NCI-H345 (cell line): ENCODE measurements at regions not wholly inside any gene's neighbourhood (a gene's known extent, or its start where the extent isn't known, plus 50 kb on each side); places are given as distances from the start of the nearest gene placed in this dataset.
A peak's percentile ranks its signal among the peaks of the same experiment; 100 is the strongest.

ENCODE experiments used
- DNase-seq: peaks from one replicate; lab custom pipeline; 2025; lab: John Stamatoyannopoulos, UW

DNA sequence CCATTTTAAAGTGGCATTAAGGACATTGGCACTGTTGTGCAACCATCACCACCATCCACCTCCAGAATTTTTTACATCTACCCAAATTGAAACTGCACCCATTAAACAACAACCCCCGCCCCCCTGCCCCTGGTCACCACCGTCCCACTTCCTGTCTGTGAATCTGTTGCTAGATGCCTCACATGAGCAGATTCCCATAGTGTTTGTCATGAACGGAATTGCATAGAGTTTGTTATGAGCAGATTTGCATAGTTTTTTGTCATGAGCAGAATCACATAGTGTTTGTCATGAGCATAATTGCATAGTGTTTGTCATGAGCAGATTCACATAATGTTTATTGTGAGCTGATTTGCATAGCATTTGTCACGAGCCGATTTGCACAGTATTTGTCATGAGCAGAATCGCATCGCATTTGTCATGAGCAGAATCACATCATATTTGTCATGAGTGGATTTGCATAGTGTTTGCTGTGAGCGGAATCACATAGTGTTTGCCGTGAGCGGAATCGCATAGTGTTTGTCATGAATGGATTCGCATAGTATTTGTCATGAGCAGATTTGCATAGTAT is 54.0 kb upstream of the GTF3A start:
- DNase-seq: no peak

DNA sequence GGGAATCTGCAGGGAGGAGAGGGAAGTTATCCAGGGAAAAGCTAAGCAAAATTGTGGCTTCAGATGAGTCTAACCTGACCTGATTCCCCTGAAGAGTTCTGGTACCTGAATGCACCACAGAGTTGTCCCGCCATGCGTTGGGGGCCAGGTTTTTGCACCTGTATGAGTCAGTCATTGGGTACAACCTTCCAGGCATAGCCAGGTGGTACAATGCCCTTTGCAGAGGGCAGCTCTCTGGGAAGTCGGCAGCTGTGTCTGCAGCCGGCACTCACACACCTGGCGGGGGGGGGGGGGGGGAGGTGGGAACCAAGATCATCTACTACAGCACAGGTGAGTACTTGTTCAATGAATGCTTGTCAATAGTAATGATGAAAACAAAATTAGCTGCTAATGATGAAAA is 52.5 kb upstream of the GTF3A start:
- DNase-seq: peak; percentile 59

DNA sequence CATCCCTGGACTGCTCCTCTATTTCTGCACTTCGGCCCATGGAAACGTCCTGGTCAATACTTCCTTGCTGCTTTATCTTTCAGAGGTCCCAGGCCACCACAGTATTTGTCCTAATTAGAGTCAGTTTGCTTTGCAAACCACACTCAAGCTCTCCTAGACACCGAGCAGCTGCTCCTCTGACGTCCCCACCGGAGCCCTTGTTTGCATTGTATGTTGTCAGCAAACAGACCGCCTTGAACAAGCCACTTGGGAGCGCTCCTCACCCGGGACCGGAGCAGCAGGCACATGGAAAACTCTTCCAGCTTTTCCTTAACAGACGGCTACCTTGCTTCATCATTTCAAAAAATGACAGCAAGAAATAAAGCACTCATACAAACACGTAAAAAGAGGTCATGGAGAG is 51.5 kb upstream of the GTF3A start:
- peak; percentile 88 for DNase-seq

DNA sequence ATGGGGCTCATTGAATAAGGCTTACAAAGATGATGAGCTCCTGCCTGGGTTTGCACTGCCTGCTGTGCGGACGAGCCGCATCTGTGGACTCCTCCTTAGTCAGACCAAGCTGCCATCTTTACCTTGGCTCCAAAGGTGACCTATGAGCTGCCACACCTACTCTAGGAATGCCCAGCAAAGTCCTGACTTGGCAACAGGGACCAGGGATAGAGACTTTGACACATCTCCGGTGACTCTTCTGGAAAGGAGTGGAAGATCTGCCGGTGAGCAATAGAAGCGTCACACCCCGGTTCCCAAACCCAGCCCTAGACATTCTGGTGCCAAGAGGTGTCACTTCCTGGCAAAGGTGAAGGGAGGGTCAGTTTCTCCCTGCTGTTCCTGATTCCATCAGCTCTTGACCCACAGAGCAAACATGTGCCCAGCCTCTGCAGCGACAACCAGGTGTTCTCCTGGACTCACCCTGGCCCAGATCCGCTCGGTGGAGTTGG is 50.2 kb upstream of the GTF3A start:
- no peak for DNase-seq
